HG02973 (cell line): ENCODE measurements at regions not wholly inside any gene's neighbourhood (a gene's known extent, or its start where the extent isn't known, plus 50 kb on each side); places are given as distances from the start of the nearest gene placed in this dataset.

Experiments
- ATAC-seq: cut with Tn5 transposase; IDR thresholded peaks from one replicate; pipeline ENCODE4 v1.9.1; 2021; ENCODE audit warnings: moderate library complexity; ENCODE audit not compliant: unreplicated experiment

GRCh38 chr12:124418156-124418555 is 123.3 kb downstream of the RFLNA start:
- no peak for ATAC-seq

- ATAC-seq: no peak
Observed at GRCh38 chr12:124416516-124417395, 121.9 kb downstream of the RFLNA start.

DNA sequence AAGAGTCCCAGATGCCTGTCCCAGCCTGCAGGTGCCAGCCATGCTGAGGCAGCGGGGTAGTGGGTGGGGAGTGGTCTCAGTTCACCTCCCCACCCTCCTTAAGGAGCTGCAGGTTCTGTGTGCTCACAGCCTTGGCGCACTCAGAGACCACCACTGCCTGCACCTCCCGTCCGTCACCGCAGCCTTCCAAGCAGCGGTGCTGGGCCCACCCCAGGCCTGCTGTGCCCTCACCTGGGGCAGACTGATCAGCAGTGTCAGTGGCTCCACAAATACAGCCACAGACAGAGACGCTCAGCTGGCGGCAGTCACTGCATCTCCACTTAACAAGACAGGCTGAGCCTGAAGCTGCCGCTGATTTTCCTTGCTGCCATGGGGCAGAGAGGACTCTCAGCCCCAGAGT is 120.2 kb downstream of the RFLNA start:
- ATAC-seq: no peak

- no peak for ATAC-seq
Observed at GRCh38 chr12:124413915-124414314, 119.0 kb downstream of the RFLNA start.

DNA sequence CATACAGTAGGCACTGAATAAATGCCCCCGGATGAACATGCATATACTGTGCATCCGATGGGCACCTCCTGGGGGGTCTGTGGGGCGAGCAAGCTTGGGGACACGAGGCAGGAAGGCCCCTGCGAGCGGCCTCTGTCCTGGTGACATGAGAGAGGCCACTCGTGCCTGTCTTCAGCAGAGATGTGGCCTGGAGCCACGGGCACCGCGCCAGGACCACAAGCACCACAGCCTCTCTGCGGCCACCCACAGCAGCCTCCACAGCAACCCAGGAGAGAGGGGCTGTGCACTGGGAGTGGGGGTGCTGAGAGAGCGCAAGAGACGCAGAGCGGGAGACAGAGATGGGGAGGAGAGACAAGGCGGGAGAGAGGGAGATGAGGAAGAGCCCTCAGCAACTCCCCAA is 118.5 kb downstream of the RFLNA start:
- no peak for ATAC-seq

DNA sequence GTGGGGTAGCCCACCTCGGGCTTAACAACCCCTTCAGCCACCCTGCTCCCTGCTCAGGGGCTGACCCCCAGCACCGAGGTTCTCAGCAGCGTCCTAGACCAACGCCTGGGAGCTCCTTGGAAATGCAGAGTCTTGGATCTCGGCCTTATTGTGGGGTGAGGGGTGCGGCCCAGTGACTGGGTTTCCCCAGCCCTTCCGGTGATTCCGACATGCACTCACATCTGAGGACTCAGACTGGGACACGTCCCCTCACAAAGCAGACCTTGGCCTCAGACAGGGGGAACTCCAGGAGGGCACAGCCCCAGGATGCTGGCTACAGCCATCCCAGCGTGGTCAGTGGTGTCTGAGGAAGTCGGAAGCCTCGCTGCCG is 117.7 kb downstream of the RFLNA start:
- no peak for ATAC-seq

DNA sequence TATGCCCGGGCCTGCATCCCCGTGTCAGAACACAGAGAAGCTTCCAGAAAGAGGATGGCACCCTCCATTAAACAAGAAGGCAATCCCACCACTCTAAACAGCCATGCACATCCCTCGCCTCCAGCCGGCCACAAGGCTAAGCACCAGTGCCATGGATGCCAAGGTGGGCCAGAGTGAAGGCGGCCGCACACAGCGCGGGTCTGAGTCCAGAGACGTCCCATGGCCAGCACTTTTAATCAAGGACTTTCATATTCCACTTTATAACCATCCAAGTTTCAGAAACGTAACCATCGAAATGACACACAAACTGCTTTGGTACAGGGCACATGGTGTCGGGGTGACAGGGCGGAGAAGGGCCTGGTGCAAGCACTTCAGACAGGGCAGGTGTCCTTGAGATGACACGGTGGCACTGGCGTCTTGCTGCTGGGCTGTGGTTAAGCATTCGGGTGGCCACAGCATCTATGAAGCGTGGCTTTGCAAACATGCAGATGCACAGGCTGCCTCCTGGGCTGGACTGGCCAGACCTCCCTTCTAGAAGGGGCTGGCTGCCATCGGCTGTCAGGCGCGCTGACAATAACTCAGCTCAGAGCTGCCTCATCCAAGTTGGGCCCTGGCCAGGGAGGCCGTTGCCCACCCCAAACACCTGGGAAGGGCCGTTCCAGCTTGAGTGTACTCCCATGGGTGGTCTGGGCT is 117.2 kb downstream of the RFLNA start:
- ATAC-seq: no peak

DNA sequence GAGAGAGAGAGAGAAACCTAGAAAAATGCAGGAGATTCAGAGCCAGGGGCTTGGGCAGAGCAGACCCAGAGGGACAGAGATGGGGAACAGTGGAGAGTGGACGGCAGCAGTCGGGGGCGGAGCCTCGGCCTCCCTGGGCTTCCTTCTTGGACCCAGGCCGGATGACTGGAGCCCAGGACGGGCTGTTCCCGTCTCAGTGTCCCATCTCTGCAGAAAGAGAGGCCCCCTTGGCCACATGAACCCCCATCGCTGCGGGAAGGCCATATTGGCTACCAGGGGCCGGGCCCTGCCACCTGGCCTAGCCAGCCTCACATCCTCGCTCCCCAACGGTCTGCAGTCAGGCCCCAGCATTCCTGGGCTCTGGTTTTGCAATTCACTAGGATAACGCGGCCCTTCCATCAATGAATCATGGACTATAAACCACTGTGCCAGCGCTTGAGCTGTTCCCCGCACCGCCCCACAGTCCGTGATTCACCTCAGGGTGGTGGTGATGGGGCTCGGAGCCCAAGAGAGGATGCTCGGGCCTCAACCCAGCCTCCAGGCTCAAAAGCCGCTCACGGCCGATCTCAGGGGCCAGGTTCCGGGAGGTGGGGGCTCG is 116.5 kb downstream of the RFLNA start:
- no peak for ATAC-seq

DNA sequence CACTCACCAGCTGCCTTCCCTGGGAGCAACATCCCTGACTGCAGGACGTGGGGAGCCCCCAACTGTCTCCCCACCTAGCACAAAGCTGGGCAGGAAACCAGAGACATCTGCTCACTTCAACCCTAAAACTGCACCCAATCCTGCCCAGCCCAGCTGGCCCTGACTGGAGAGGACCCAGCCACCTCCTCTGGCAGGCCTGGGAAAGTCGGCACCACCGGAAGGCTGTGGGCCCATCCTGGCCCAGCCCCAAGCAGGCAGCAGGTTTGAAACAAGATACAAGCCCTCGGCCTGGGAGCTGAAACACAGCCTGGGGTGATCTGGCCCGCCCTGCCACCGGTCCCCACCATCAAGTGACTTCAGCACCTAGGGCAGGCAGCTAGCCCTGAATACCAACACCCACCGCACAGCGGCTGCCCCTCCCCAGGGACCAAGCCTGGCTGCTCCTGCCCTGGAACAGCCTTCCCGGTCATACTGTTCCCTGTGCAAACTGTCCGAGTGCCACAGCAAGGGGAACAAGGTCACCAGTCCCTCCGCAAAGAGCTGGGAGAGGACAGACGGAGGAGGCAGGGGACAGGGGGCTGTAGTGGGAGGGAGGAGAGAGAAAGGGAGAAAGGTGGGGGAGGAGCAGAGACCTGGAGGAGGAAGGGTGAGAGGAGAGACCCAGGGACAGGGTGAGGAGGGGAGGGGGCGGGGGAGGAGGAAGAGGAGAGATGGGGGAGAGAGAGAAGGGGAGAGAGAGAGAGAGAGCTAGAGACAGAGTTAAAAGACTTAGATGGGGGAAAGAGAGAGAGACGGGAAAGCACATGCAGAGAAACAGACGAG is 115.7 kb downstream of the RFLNA start:
- no peak for ATAC-seq

DNA sequence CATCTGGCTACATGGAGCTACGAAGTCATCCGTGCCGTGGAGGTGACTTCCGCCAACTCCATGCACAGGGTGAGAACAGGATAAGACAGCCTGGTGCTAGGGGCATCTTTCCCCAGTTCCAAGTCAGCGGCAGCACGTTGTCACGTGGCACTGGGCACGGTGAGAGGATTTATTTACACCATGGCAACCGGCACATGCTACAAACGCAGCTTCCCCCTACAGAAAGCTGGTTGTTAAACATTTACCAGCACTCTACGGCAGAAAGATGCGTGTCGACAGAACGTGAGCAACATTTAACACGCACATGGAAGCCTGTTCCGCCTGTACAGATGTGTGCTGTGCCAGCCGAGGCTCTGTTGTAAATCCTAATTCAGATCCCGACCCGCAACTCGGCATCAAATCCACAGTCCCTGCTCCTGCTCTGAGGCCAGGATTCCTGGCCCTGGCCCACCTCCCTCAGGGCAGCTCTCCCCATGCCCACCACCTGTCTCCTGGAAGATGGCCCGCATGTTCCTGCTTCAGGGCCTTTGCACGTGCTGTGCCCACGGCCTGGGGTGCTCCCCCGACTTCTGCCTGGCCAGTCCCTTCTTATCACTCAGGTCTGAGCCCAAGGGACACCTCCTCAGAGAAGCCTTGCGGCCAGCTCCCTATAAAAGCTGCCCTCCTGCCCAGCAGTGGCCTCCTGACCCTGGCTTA is 114.1 kb downstream of the RFLNA start:
- ATAC-seq: no peak

DNA sequence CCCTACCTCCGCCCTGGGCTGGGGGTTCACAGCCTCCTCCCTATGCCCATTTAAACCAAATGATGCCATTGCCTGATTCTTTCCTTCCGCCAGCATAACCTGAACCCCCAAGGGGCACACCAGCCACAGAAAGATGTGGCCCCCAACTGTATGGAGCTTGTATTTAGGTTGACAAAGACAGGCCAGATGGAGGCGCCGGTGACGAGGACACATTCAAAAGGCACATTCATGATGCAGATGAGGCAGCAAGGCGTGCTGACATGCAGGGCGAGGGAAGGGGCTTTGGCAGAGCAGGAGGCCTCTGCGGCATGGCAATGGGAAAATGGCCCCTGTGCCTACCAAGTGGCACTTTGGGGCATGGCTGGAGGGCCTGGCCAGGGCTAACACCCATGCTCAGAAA is 112.2 kb downstream of the RFLNA start:
- no peak for ATAC-seq

DNA sequence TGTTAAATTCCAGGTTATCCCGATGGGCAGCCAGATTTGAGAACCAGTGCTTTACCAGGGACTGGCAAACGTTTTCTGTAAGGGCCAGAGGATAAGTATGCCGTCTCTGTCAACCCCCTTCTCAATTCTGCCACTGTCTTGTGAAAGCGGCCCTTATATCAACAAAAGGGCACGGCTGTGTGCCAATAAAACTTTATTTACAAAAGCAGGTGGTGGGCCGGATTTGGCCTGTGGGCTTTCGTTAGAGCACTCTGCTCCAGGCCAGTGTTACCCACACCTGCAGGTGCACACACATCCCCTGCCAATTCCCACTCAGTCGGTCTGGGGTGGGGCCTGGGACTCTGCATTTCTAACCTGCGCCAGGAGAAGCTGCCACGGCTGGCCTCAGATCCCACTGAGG is 111.2 kb downstream of the RFLNA start:
- no peak for ATAC-seq

DNA sequence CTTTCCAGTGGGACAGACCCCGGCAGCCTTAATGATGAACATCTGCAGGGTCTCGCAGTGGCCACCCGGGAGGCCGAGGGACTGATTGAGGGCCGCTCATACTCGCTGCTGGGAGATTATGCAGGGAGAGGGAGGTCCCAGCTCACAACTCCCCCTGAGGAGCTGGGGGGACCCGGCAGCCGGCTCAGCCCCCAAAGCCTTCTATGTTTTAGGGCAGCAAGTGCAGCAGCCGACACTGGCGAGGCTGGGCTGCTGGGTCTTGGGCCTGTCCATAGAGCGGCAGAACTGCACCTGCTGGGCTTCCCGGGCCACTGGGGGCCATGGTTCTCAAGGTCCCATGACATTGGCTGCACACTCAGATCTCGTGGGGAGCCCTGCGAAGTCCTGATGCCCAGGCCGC is 110.7 kb downstream of the RFLNA start:
- no peak for ATAC-seq

- no peak for ATAC-seq
Observed at GRCh38 chr12:124405151-124405550, 110.3 kb downstream of the RFLNA start.

- ATAC-seq: no peak
Observed at GRCh38 chr12:124404162-124404784, 109.4 kb downstream of the RFLNA start.

GRCh38 chr12:124403273-124403672 is 108.4 kb downstream of the RFLNA start:
- no peak for ATAC-seq

DNA sequence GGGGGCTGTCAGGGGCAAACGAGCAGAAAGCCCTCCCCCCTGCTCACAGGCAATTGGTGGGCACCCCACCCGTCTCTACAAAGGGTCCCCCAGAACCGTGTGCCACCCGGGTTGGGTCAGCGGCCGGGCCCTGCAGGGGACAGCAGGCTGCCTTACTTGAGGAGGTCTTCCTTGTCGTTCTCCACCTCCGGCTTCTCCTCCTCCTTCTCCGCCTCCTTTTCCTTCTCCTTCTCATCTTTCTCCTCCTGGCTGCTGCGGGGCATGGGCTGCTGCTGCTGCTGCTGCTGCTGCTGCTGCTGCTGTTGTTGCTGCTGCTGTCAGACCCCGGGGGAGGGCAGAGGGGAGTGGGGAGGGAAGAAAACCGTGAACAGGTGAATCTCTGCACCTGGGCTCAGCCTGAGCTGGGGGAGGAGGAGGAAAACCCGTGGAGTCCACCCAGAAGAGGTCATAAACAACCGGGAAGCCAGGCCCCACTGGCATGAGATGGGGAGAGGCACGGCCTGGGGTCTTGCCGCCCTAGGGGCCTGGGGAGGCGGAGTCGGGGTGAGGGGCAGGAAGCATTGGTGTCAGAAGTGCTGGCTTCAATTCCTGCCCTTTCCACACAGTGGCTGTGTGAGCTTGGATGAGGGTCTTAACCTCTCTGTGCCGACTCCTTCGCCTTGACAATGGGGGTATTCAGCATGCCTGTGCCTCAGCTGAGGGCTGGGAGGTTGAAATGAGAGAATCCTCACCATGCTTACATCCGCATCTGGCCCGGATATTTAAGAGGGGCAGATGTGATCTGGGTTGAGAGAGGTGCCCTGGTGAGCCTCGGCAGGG is 107.6 kb downstream of the RFLNA start:
- ATAC-seq: no peak

GRCh38 chr12:124401704-124402221 is 106.9 kb downstream of the RFLNA start:
- no peak for ATAC-seq

- ATAC-seq: no peak
Observed at GRCh38 chr12:124400124-124400523, 105.2 kb downstream of the RFLNA start.
